HL-60 (cell line): ENCODE measurements at regions not wholly inside any gene's neighbourhood (a gene's known extent, or its start where the extent isn't known, plus 50 kb on each side); places are given as distances from the start of the nearest gene placed in this dataset.

Source experiments
- DNase-seq, 2 experiments: peaks; one replicate each; pipeline ENCODE4 v3.0.0-alpha.2; 2010 to 2020; ENCODE audit warnings: low read depth in 1 of 2, low spot score in 1 of 2
- H3K27ac ChIP-seq: fragments of 250-450 bp; sonication (Bioruptor Pico); replicated peaks from 2 replicates; pipeline ENCODE4 v1.5.1; 2020; ENCODE audit warnings: mild to moderate bottlenecking, moderate library complexity
- H3K27me3 ChIP-seq: fragments of 250-450 bp; sonication (Bioruptor Pico); 2 replicates; pipeline ENCODE4 v1.5.1; 2021; ENCODE audit warnings: mild to moderate bottlenecking, moderate library complexity; ENCODE audit not compliant: insufficient read depth, poor library complexity, severe bottlenecking
- H3K4me3 ChIP-seq: replicated peaks from 2 replicates; pipeline ENCODE4 v1.5.1; 2011; ENCODE audit warnings: mild to moderate bottlenecking, control low read depth, low read length; ENCODE audit not compliant: insufficient read depth
- GABPA ChIP-seq: IDR thresholded peaks from 2 replicates; pipeline ENCODE4 v1.6.1; 2012; ENCODE audit warnings: low read depth
- POLR2AphosphoS5 ChIP-seq: IDR thresholded peaks from 2 replicates; pipeline ENCODE4 v1.6.1; 2012; ENCODE audit warnings: low read depth
- SPI1 ChIP-seq: IDR thresholded peaks from 2 replicates; pipeline ENCODE4 v1.6.1; 2012; ENCODE audit warnings: low read depth, mild to moderate bottlenecking, borderline replicate concordance
- TF ChIP-seq, protein P1 (sequence below): IDR thresholded peaks from 2 replicates; pipeline ENCODE4 v1.6.1; 2012; ENCODE audit warnings: low read depth; ENCODE audit not compliant: insufficient replicate concordance
- TF ChIP-seq, protein P2 (sequence below): IDR thresholded peaks from one replicate; pipeline ENCODE4 v1.5.1; 2011; ENCODE audit warnings: low read length, control low read depth, inconsistent platforms; ENCODE audit not compliant: insufficient read depth

DNA sequence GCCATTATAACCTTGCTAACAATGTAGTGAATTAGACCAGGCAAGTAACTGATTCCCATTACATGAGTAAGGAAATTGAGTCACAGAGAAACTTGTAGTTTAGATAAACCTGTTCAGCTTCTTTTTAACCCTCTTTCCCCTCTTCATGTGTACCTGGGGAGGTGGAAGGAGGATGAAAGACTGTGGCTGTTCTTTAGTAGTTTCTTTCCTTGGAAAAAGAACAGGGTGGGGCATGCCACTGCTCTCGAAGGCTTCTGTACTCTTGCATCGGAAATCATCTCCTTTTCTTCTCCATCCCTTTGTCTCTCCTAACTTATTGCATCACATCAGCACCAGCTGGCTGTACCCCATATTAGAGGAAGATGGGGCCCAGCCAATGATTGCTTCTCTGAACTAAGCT lies 171.4 kb downstream of the PPARGC1A start:
- no peak for TF ChIP-seq POLR2AphosphoS5
- TF ChIP-seq, protein P1, sequence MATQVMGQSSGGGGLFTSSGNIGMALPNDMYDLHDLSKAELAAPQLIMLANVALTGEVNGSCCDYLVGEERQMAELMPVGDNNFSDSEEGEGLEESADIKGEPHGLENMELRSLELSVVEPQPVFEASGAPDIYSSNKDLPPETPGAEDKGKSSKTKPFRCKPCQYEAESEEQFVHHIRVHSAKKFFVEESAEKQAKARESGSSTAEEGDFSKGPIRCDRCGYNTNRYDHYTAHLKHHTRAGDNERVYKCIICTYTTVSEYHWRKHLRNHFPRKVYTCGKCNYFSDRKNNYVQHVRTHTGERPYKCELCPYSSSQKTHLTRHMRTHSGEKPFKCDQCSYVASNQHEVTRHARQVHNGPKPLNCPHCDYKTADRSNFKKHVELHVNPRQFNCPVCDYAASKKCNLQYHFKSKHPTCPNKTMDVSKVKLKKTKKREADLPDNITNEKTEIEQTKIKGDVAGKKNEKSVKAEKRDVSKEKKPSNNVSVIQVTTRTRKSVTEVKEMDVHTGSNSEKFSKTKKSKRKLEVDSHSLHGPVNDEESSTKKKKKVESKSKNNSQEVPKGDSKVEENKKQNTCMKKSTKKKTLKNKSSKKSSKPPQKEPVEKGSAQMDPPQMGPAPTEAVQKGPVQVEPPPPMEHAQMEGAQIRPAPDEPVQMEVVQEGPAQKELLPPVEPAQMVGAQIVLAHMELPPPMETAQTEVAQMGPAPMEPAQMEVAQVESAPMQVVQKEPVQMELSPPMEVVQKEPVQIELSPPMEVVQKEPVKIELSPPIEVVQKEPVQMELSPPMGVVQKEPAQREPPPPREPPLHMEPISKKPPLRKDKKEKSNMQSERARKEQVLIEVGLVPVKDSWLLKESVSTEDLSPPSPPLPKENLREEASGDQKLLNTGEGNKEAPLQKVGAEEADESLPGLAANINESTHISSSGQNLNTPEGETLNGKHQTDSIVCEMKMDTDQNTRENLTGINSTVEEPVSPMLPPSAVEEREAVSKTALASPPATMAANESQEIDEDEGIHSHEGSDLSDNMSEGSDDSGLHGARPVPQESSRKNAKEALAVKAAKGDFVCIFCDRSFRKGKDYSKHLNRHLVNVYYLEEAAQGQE = no peak
- TF ChIP-seq, protein P2, sequence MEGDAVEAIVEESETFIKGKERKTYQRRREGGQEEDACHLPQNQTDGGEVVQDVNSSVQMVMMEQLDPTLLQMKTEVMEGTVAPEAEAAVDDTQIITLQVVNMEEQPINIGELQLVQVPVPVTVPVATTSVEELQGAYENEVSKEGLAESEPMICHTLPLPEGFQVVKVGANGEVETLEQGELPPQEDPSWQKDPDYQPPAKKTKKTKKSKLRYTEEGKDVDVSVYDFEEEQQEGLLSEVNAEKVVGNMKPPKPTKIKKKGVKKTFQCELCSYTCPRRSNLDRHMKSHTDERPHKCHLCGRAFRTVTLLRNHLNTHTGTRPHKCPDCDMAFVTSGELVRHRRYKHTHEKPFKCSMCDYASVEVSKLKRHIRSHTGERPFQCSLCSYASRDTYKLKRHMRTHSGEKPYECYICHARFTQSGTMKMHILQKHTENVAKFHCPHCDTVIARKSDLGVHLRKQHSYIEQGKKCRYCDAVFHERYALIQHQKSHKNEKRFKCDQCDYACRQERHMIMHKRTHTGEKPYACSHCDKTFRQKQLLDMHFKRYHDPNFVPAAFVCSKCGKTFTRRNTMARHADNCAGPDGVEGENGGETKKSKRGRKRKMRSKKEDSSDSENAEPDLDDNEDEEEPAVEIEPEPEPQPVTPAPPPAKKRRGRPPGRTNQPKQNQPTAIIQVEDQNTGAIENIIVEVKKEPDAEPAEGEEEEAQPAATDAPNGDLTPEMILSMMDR = no peak
- TF ChIP-seq SPI1 = no peak
- TF ChIP-seq GABPA = no peak
- no peaks in the 10 kb centered on the region for H3K27me3 ChIP-seq
- H3K27ac ChIP-seq = no peak overlapping the region
- no peak for DNase-seq
- no peak overlapping the region for H3K4me3 ChIP-seq

- H3K27ac ChIP-seq = no peak overlapping the region
- DNase-seq = peak in 1 of 2 experiments; percentile 9
- no peaks in the 10 kb centered on the region for H3K27me3 ChIP-seq
- TF ChIP-seq GABPA (no peak), POLR2AphosphoS5 (no peak)
- TF ChIP-seq, protein P2 = no peak
- TF ChIP-seq, protein P1 = no peak
- H3K4me3 ChIP-seq = no peak overlapping the region
These were observed 172.2 kb downstream of the PPARGC1A start for GRCh38 chr4:23717528-23718248.

DNA sequence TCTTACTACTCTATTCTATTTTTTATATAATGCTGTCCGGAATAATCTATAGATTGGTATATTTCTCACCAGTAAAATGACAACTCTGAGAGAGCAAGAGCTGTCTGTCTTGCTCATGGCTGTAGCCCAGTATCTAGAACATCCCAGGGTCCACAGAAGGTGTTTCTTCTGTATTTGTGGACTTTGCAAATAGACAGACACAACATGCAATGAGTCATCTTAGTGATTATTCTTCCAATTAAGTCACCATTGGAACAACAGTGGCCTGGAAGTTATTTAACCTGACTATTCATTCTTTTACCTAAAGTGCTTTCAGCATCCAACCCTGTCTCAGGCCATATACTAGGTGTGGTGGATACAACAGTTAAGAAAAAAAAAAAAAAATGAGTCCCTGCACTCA lies 179.5 kb downstream of the PPARGC1A start:
- H3K27me3 ChIP-seq = no peaks in the 10 kb centered on the region
- no peak for TF ChIP-seq POLR2AphosphoS5
- no peak for TF ChIP-seq SPI1
- TF ChIP-seq, protein P1 = no peak
- DNase-seq = no peak
- no peak overlapping the region for H3K4me3 ChIP-seq
- no peak overlapping the region for H3K27ac ChIP-seq

- no peak for DNase-seq
- TF ChIP-seq, protein P1 = no peak
- TF ChIP-seq, protein P2 = no peak
- TF ChIP-seq SPI1 = no peak
- no peak for TF ChIP-seq GABPA
- no peak for TF ChIP-seq POLR2AphosphoS5
- Histone ChIP-seq H3K4me3 (no peak overlapping the region), H3K27me3 (peaks cover 2% of the 10 kb centered on the region), H3K27ac (no peak overlapping the region)
These were observed 182.2 kb downstream of the PPARGC1A start for GRCh38 chr4:23707652-23708026.
